Fibroblast of the aortic adventitia (primary cell): ENCODE measurements at regions not wholly inside any gene's neighbourhood (a gene's known extent, or its start where the extent isn't known, plus 50 kb on each side); places are given as distances from the start of the nearest gene placed in this dataset.

Experiments used
- DNase-seq: peaks from one replicate; pipeline ENCODE4 v3.0.0-alpha.2; 2010; ENCODE audit warnings: low read depth
- H3K4me3 ChIP-seq: 2 replicates; pipeline ENCODE4 v1.5.1; 2011; ENCODE audit warnings: low read depth, mild to moderate bottlenecking, control low read depth, low read length, moderate library complexity
- CTCF ChIP-seq: IDR thresholded peaks from 2 replicates; pipeline ENCODE4 v1.5.1; 2011; ENCODE audit warnings: mild to moderate bottlenecking, low read length, control low read depth, inconsistent platforms; ENCODE audit not compliant: insufficient read depth

- H3K4me3 ChIP-seq = no peak overlapping the region
- no peak for DNase-seq
- TF ChIP-seq CTCF = no peak
These were observed 238.4 kb downstream of the BUD13 start for GRCh38 chr11:116534270-116534975.

GRCh38 chr11:116533186-116533825 lies 239.5 kb downstream of the BUD13 start:
- H3K4me3 ChIP-seq = no peak overlapping the region
- no peak for TF ChIP-seq CTCF
- DNase-seq = no peak

- TF ChIP-seq CTCF = no peak
- H3K4me3 ChIP-seq = no peak overlapping the region
- DNase-seq = no peak
These were observed 240.7 kb downstream of the BUD13 start for GRCh38 chr11:116532066-116532465.

GRCh38 chr11:116530705-116531104 lies 242.1 kb downstream of the BUD13 start:
- no peak for TF ChIP-seq CTCF
- no peak overlapping the region for H3K4me3 ChIP-seq
- no peak for DNase-seq

- no peak for TF ChIP-seq CTCF
- no peak for DNase-seq
- no peak overlapping the region for H3K4me3 ChIP-seq
These were observed 243.5 kb downstream of the BUD13 start for GRCh38 chr11:116529271-116529670.

- H3K4me3 ChIP-seq = no peak overlapping the region
- DNase-seq = no peak
- TF ChIP-seq CTCF = no peak
These were observed 245.4 kb downstream of the BUD13 start for GRCh38 chr11:116527180-116527991.
